ENCODE measurements at regions not wholly inside any gene's neighbourhood (a gene's known extent, or its start where the extent isn't known, plus 50 kb on each side); places are given as distances from the start of the nearest gene placed in this dataset.

- 23% methylated on average over 5 of the region's 5 CpGs for WGBS
- H3K4me1 ChIP-seq (replicated peaks), result no peaks in the 10 kb centered on the region
- no peak overlapping the region for H3K4me3 ChIP-seq
- H3K27ac ChIP-seq, result no peak overlapping the region
- DNase-seq (ENCODE audit: low spot score), result no peak
- H3K9me3 ChIP-seq, result no peaks in the 10 kb centered on the region
- intact Hi-C loops (cut with DNase I), result no loop called here
- no peak for TF ChIP-seq POLR2AphosphoS5 (IDR thresholded peaks at IDR 0.05)
- no peak for TF ChIP-seq CTCF (IDR thresholded peaks at IDR 0.05)
- no peak for TF ChIP-seq POLR2A (IDR thresholded peaks at IDR 0.05)
- no peaks in the 10 kb centered on the region for H3K36me3 ChIP-seq
- no peaks in the 10 kb centered on the region for H3K27me3 ChIP-seq (replicated peaks; ENCODE audit: insufficient read depth)
These were observed 113.0 kb upstream of the DPP6 start for GRCh38 chr7:153939177-153939576.

GRCh38 chr7:153939654-153940053 lies 112.5 kb upstream of the DPP6 start:
- intact Hi-C loops (cut with DNase I), result no loop called here
- TF ChIP-seq POLR2A (IDR thresholded peaks at IDR 0.05) (no peak), POLR2AphosphoS5 (IDR thresholded peaks at IDR 0.05) (no peak), CTCF (IDR thresholded peaks at IDR 0.05) (no peak)
- H3K36me3 ChIP-seq, result no peaks in the 10 kb centered on the region
- H3K27ac ChIP-seq, result no peak overlapping the region
- H3K4me1 ChIP-seq (replicated peaks), result no peaks in the 10 kb centered on the region
- 12% methylated on average over 3 of the region's 3 CpGs for WGBS
- no peaks in the 10 kb centered on the region for H3K27me3 ChIP-seq (replicated peaks; ENCODE audit: insufficient read depth)
- no peak overlapping the region for H3K4me3 ChIP-seq
- DNase-seq (ENCODE audit: low spot score), result no peak
- no peaks in the 10 kb centered on the region for H3K9me3 ChIP-seq

- intact Hi-C loops (cut with DNase I), result no loop called here
- Histone ChIP-seq H3K9me3 (no peaks in the 10 kb centered on the region), H3K27ac (no peak overlapping the region), H3K4me1 (replicated peaks) (no peaks in the 10 kb centered on the region), H3K4me3 (no peak overlapping the region), H3K36me3 (no peaks in the 10 kb centered on the region), H3K27me3 (replicated peaks; ENCODE audit: insufficient read depth) (no peaks in the 10 kb centered on the region)
- TF ChIP-seq POLR2AphosphoS5 (IDR thresholded peaks at IDR 0.05) (no peak), POLR2A (IDR thresholded peaks at IDR 0.05) (no peak), CTCF (IDR thresholded peaks at IDR 0.05) (no peak)
- no peak for DNase-seq (ENCODE audit: low spot score)
- WGBS, result 74% methylated on average over 5 of the region's 5 CpGs
These were observed 111.1 kb upstream of the DPP6 start for GRCh38 chr7:153941061-153941460.

- Histone ChIP-seq H3K36me3 (no peaks in the 10 kb centered on the region), H3K27ac (no peak overlapping the region), H3K27me3 (replicated peaks; ENCODE audit: insufficient read depth) (no peaks in the 10 kb centered on the region), H3K4me1 (replicated peaks) (no peaks in the 10 kb centered on the region), H3K4me3 (no peak overlapping the region), H3K9me3 (no peaks in the 10 kb centered on the region)
- DNase-seq (ENCODE audit: low spot score), result no peak
- TF ChIP-seq POLR2A (IDR thresholded peaks at IDR 0.05) (no peak), POLR2AphosphoS5 (IDR thresholded peaks at IDR 0.05) (no peak), CTCF (IDR thresholded peaks at IDR 0.05) (no peak)
- WGBS, result 55% methylated on average over 7 of the region's 7 CpGs
- intact Hi-C loops (cut with DNase I), result no loop called here
These were observed 110.2 kb upstream of the DPP6 start for GRCh38 chr7:153942036-153942435.

GRCh38 chr7:153943457-153943856 lies 108.7 kb upstream of the DPP6 start:
- intact Hi-C loops (cut with DNase I), result no loop called here
- no peak for TF ChIP-seq CTCF (IDR thresholded peaks at IDR 0.05)
- TF ChIP-seq POLR2A (IDR thresholded peaks at IDR 0.05), result no peak
- TF ChIP-seq POLR2AphosphoS5 (IDR thresholded peaks at IDR 0.05), result no peak
- WGBS, result 14% methylated on average over 4 of the region's 4 CpGs

More at GRCh38 chr7:153943457-153943856, 108.7 kb upstream of the DPP6 start:
- Histone ChIP-seq H3K27me3 (replicated peaks; ENCODE audit: insufficient read depth) (no peaks in the 10 kb centered on the region), H3K4me1 (replicated peaks) (no peaks in the 10 kb centered on the region), H3K36me3 (no peaks in the 10 kb centered on the region), H3K4me3 (no peak overlapping the region), H3K27ac (no peak overlapping the region), H3K9me3 (no peaks in the 10 kb centered on the region)
- DNase-seq (ENCODE audit: low spot score), result no peak

Measured in prostate gland (tissue), 2 donors.